ENCODE measurements at regions not wholly inside any gene's neighbourhood (a gene's known extent, or its start where the extent isn't known, plus 50 kb on each side); places are given as distances from the start of the nearest gene placed in this dataset.

- Histone ChIP-seq H2AK5ac (ENCODE audit: low read depth, low read length) (no peak overlapping the region), H3K4me3 (ENCODE audit: insufficient read depth, low read depth, low read length) (no peak overlapping the region), H3K9me3 (ENCODE audit: control insufficient read depth, insufficient read depth, low read length) (no peaks in the 10 kb centered on the region; the same call in 1 of the 2 replicates), H3K4me2 (ENCODE audit: low read depth, low read length) (no peak overlapping the region), H3K4me1 (ENCODE audit: control insufficient read depth, insufficient read depth, low read length) (no peaks in the 10 kb centered on the region), H4K20me1 (ENCODE audit: insufficient read depth, low read length) (no peaks in the 10 kb centered on the region), H3K14ac (replicated peaks; ENCODE audit: low read depth, low read length) (no peak overlapping the region), H2BK20ac (ENCODE audit: low read depth, low read length) (no peak overlapping the region), H3K18ac (ENCODE audit: low read depth, low read length) (no peak overlapping the region), H3K27me3 (ENCODE audit: control insufficient read depth, insufficient read depth, low read length) (no peaks in the 10 kb centered on the region), H3K9me1 (ENCODE audit: insufficient read depth, low read length) (no peaks in the 10 kb centered on the region), H3K27ac (ENCODE audit: insufficient read depth, low read length) (no peak overlapping the region), H2BK15ac (ENCODE audit: low read depth, low read length) (no peak overlapping the region), H3K4ac (ENCODE audit: low read depth, low read length) (no peak overlapping the region), H3K56ac (ENCODE audit: extremely low read depth, insufficient read depth, low read length) (no peak overlapping the region), H4K5ac (ENCODE audit: low read depth, low read length) (no peak overlapping the region), H2BK120ac (ENCODE audit: low read depth, low read length) (no peak overlapping the region), H3K23ac (ENCODE audit: low read depth, low read length) (no peak overlapping the region), H2AFZ (replicated peaks; ENCODE audit: low read length, poor library complexity) (no peak overlapping the region), H3K79me1 (ENCODE audit: low read depth in 1 of 2, low read length in 2 of 2) (no peaks in the 10 kb centered on the region), H3K36me3 (ENCODE audit: control insufficient read depth, insufficient read depth, low read length) (no peaks in the 10 kb centered on the region), H3K9ac (ENCODE audit: low read depth, low read length) (no peak overlapping the region), H2AK9ac (replicated peaks; ENCODE audit: low read depth, low read length, poor library complexity) (no peak overlapping the region), H4K8ac (ENCODE audit: low read depth in 2 of 2, low read length in 2 of 2) (no peak overlapping the region), H4K91ac (ENCODE audit: insufficient read depth, low read depth, low read length) (no peak overlapping the region), H2BK5ac (ENCODE audit: low read depth, low read length, poor library complexity, severe bottlenecking) (no peak overlapping the region)
- TF ChIP-seq CEBPB (IDR thresholded peaks at IDR 0.05; ENCODE audit: low read depth, low read length) (no peak), MAFK (IDR thresholded peaks at IDR 0.05; ENCODE audit: low read depth, low read length) (no peak), FOS (IDR thresholded peaks at IDR 0.05; ENCODE audit: low read depth, low read length) (no peak), RFX5 (IDR thresholded peaks at IDR 0.05; ENCODE audit: low read depth, low read length) (no peak), RAD21 (IDR thresholded peaks at IDR 0.05; ENCODE audit: low read length) (no peak), MAZ (IDR thresholded peaks at IDR 0.05; ENCODE audit: borderline replicate concordance, low read depth, low read length) (no peak), POLR2A (IDR thresholded peaks at IDR 0.05; ENCODE audit: low read depth, low read length) (no peak), CTCF (conservative IDR thresholded peaks at IDR 0.05; ENCODE audit: low read depth, low read length) (no peak)
- TF ChIP-seq, protein P1, sequence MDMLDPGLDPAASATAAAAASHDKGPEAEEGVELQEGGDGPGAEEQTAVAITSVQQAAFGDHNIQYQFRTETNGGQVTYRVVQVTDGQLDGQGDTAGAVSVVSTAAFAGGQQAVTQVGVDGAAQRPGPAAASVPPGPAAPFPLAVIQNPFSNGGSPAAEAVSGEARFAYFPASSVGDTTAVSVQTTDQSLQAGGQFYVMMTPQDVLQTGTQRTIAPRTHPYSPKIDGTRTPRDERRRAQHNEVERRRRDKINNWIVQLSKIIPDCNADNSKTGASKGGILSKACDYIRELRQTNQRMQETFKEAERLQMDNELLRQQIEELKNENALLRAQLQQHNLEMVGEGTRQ (IDR thresholded peaks at IDR 0.05; ENCODE audit: low read depth, low read length), result no peak
- in situ Hi-C loops (cut with MboI; ENCODE audit: low sequenced_read_pairs), result no loop called here
- 100% methylated on average over 1 of the region's 5 CpGs; no CpG with 5 or more reads in 1 of the 2 experiments for WGBS, 2 experiments (ENCODE audit: extremely low coverage in 2 of 2, insufficient read length in 1 of 2)
- ChIA-PET POLR2A (ENCODE audit: unreplicated experiment) (no interaction called here), CTCF (no interaction called here)
- no TSS peak for BruUV-seq (replicated peaks)
- ATAC-seq (ENCODE audit: low read depth) (no peak), DNase-seq (no peak)
- dilution Hi-C loops (cut with HindIII; ENCODE audit: low sequenced_read_pairs, unreplicated experiment), result no loop called here
- intact Hi-C loops (cut with micrococcal nuclease), result no loop called here
These were observed 1526.9 kb downstream of the EFNB2 start for GRCh38 chr13:105008604-105009003.

All from IMR-90 (cell line).